ENCODE measurements at regions not wholly inside any gene's neighbourhood (a gene's known extent, or its start where the extent isn't known, plus 50 kb on each side); places are given as distances from the start of the nearest gene placed in this dataset.

GRCh38 chr4:157572951-157573350, 352.4 kb downstream of the GRIA2 start:
- H3K4me3 ChIP-seq (ENCODE audit: low read depth, poor library complexity, severe bottlenecking), result no peak overlapping the region
- TF ChIP-seq, protein P1, sequence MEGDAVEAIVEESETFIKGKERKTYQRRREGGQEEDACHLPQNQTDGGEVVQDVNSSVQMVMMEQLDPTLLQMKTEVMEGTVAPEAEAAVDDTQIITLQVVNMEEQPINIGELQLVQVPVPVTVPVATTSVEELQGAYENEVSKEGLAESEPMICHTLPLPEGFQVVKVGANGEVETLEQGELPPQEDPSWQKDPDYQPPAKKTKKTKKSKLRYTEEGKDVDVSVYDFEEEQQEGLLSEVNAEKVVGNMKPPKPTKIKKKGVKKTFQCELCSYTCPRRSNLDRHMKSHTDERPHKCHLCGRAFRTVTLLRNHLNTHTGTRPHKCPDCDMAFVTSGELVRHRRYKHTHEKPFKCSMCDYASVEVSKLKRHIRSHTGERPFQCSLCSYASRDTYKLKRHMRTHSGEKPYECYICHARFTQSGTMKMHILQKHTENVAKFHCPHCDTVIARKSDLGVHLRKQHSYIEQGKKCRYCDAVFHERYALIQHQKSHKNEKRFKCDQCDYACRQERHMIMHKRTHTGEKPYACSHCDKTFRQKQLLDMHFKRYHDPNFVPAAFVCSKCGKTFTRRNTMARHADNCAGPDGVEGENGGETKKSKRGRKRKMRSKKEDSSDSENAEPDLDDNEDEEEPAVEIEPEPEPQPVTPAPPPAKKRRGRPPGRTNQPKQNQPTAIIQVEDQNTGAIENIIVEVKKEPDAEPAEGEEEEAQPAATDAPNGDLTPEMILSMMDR (IDR thresholded peaks at IDR 0.05), result no peak
- no peak for TF ChIP-seq POLR2A (IDR thresholded peaks at IDR 0.05)
- intact Hi-C loops (cut with DNase I; ENCODE audit: low total_unique reads), result no loop called here
- WGBS, 2 donors, result 78 to 83% methylated on average over 3 of the region's 3 CpGs
- no peak for DNase-seq (ENCODE audit: low spot score in 2 of 2)

DNA sequence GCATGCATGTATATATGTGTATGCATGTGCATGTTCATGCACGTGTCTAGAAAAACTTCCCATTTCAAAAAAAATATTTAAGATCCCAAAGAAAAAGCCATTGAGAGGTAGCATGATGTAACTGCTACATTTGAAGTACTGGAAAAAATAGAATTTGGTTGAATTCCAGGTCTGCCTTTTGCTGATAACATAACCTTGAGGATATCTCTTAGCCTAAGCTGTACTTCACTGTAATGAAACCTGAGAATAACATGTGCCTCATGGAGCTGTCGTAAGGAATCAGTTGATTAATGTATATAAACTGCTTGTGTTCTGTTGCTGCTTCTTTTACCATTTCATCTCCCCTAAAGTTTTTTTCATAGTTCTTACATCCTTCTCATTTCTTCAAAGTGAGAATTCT, 351.8 kb downstream of the GRIA2 start:
- WGBS, 2 donors, result 68 to 74% methylated on average over 2 of the region's 2 CpGs
- TF ChIP-seq POLR2A (IDR thresholded peaks at IDR 0.05), result no peak
- TF ChIP-seq, protein P1 (IDR thresholded peaks at IDR 0.05), result no peak
- no peak overlapping the region for H3K4me3 ChIP-seq (ENCODE audit: low read depth, poor library complexity, severe bottlenecking)
- DNase-seq (ENCODE audit: low spot score in 2 of 2), result no peak
- intact Hi-C loops (cut with DNase I; ENCODE audit: low total_unique reads), result no loop called here

DNA sequence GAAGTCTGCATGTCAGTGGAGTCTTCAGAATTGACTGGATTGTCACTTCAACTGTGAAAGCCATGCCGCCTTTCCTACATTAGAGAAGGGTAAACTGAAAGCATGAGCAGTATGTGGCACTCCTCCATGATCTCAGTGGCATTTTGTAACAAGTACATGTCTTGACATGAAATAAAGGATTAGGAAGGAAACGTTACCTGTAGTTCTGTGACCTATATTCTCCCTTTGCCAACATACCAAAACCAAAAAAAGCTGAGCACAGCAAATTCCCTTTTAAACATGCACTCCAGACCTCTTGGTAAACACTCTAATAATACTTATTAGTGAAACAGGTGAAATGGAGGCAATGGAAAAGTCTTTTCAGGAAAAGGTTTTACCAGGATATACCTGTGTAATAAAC, 344.2 kb downstream of the GRIA2 start:
- 39 to 55% methylated on average over 2 of the region's 2 CpGs for WGBS, 2 donors
- TF ChIP-seq POLR2A (IDR thresholded peaks at IDR 0.05), result no peak
- TF ChIP-seq, protein P1 (IDR thresholded peaks at IDR 0.05), result no peak
- DNase-seq (ENCODE audit: low spot score in 2 of 2), result no peak
- intact Hi-C loops (cut with DNase I; ENCODE audit: low total_unique reads), result no loop called here
- H3K4me3 ChIP-seq (ENCODE audit: low read depth, poor library complexity, severe bottlenecking), result no peak overlapping the region

GRCh38 chr4:157564218-157564617, 343.7 kb downstream of the GRIA2 start:
- DNase-seq (ENCODE audit: low spot score in 2 of 2), result no peak
- intact Hi-C loops (cut with DNase I; ENCODE audit: low total_unique reads), result no loop called here
- H3K4me3 ChIP-seq (ENCODE audit: low read depth, poor library complexity, severe bottlenecking), result no peak overlapping the region
- WGBS, 2 donors, result 34 to 35% methylated on average over 2 of the region's 2 CpGs
- TF ChIP-seq POLR2A (IDR thresholded peaks at IDR 0.05), result no peak
- TF ChIP-seq, protein P1 (IDR thresholded peaks at IDR 0.05), result no peak

- intact Hi-C loops (cut with DNase I; ENCODE audit: low total_unique reads), result no loop called here
- 79 to 81% methylated on average over 2 of the region's 2 CpGs for WGBS, 2 donors
- H3K4me3 ChIP-seq (ENCODE audit: low read depth, poor library complexity, severe bottlenecking), result no peak overlapping the region
- TF ChIP-seq, protein P1 (IDR thresholded peaks at IDR 0.05), result no peak
- no peak for TF ChIP-seq POLR2A (IDR thresholded peaks at IDR 0.05)
- no peak for DNase-seq (ENCODE audit: low spot score in 2 of 2)
Measured at GRCh38 chr4:157558016-157558415, 337.5 kb downstream of the GRIA2 start.

DNA sequence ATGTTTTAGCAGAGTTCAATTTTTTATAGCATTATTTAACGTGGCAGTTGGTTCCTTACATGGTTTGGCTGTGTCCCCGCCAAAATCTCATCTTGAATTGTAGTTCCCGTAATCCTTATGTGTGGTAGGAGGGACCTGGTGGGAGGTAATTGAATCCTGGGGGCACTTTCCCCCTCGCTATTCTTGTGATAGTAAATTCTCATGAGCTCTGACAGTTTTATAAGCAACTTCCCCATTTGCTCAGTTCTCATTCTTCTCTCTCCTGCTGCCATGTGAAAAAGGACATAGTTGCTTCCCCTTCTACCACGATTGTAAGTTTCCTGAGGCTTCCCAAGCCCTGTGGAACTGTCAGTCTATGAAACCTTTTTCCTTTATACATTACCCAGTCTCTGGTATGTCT, 329.5 kb downstream of the GRIA2 start:
- TF ChIP-seq, protein P1 (IDR thresholded peaks at IDR 0.05), result no peak
- TF ChIP-seq POLR2A (IDR thresholded peaks at IDR 0.05), result no peak
- H3K4me3 ChIP-seq (ENCODE audit: low read depth, poor library complexity, severe bottlenecking), result no peak overlapping the region
- DNase-seq (ENCODE audit: low spot score in 2 of 2), result no peak
- intact Hi-C loops (cut with DNase I; ENCODE audit: low total_unique reads), result no loop called here
- 54 to 62% methylated on average over 5 of the region's 5 CpGs for WGBS, 2 donors

All from lower leg skin (tissue), 4 donors.